NCI-H2081 (cell line): ENCODE measurements at regions not wholly inside any gene's neighbourhood (a gene's known extent, or its start where the extent isn't known, plus 50 kb on each side); places are given as distances from the start of the nearest gene placed in this dataset.

ENCODE experiments used
- DNase-seq, 2 experiments: peaks; one replicate each; lab custom pipeline; 2025; lab: John Stamatoyannopoulos, UW

GRCh38 chr5:124421584-124421983 is 324.9 kb downstream of the ZNF608 start:
- no peak for DNase-seq

DNA sequence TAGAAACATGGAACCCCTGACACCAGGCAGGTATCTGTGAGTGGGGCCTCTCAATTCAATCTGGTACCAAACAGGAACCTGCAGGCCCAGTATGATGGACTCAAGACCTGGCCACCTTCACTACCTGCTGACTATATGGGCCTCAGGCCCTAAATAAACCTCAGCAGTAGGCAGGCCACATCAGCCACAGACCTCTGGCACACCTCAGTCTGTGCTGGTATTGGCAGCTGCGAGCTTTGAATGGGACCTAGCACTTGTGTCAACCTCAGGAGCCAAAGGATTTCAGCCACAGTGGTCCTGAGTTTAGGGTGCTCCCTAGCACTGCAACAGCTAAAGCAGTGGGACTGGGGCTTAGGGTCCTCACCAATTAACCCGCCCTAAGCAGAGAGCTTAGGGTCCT is 325.5 kb downstream of the ZNF608 start:
- DNase-seq, result no peak

- no peak for DNase-seq
Measured at GRCh38 chr5:124419531-124419930, 326.9 kb downstream of the ZNF608 start.

DNA sequence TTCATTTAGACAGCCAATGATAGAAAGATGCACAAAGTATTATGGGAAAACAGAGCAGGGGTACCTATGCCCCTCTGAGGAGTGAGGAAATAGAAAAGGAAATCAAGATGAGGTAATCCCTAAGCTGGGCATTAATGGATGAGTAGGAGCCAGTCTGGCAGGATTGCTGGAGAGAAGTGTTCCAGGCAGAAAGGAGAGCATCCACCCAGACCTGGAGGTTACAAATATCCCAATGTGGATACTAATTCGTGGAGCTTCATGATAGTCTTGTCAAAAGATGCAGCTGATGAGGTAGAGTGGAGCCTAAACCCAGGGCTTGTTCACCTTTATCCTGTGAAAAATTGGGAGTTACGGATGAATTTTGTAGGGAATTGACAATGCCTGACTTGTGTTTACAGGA is 328.0 kb downstream of the ZNF608 start:
- no peak for DNase-seq

DNA sequence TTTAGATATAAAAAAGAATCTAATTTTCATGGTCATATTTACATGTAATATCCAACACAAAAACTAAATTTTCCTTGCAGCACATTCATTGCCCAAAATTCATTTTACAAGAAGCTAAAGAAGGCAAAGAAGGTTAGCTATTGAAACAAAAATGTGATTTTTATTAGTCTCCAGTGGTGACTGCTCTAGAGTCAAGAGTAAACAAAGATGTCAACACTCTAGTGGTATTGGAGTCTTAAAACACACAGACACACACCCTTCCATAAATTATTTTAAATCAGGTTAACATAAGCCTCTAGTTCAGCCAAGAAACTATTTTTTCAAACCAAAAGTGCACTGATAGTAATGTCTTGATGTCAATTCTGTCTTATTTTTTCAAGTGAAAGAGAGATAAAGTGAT is 329.2 kb downstream of the ZNF608 start:
- DNase-seq, result no peak

DNA sequence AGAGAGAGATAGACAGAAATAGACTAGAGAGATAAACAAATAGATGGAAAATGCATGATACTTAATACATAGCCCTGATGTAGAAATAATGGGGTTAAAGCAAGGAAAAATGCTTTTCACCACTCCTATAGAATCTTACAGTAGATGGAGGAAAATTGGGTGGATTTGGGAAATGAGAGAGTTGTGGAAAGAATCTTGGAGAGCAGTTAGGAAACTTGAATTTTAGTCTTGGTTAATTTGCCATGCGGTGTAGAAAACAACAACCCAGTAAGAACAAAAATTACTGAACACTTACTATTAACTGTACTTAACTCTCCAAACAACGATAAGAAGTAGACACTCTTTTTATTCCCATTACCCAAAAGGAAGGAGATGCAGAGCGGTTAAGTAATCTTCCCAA is 329.8 kb downstream of the ZNF608 start:
- DNase-seq, result no peak

- DNase-seq, result no peak
Measured at GRCh38 chr5:124414973-124415372, 331.5 kb downstream of the ZNF608 start.

GRCh38 chr5:124410539-124411488 is 335.6 kb downstream of the ZNF608 start:
- peak in 1 of 2 experiments; percentile 19 for DNase-seq

DNA sequence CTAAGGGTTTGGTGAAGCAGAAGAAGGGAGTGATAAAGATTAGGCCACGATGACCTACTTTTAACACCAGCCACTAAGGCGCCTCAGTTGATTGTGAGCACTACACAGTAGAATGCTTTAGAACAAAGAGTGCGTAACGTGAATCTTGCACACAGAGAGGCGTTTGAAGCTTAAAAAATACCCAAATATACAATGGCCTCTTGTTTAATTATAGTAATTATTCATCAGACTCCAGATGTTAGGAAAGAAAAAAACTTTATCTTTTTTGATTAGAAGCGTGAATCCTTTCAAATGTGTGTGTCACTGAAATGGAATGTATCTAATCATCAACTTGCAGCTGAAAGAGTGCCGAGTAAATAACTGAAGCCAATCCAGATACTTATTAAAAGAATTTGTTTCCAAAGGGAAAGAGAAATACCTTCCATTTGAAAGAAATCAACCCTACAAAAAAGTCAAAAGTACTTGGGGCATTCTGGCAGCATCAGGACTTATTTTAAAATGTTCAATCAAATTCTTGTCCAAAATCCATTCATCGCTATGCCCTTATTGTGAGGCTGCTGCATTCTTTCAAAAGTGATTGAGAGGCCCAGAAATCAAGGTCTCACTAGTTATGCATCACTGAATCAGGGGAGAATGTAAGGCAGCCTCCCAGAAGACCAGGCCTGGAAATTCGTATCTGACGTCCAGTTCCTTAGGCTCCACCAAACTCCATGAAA is 337.5 kb downstream of the ZNF608 start:
- no peak for DNase-seq

GRCh38 chr5:124404796-124405195 is 341.6 kb downstream of the ZNF608 start:
- DNase-seq, result no peak

DNA sequence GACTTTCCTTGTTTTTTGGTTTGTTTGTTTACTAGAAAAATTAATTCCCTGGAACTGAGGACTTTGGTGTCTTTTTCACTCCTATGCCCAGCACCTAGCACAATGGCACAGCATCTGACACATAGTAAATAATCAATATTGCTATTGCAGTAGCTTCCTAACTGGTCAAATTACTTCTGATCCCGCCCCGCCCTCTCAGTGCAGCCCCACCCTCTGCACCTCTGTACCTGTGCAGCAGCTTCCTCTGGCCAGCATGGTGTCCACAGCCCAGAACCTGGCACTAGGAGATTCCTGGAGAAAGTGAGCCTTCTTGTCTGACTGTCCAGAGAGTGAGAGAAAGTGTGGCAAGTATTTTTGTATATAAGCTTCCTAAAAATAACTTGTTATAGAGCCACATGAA is 343.2 kb downstream of the ZNF608 start:
- DNase-seq, result no peak

DNA sequence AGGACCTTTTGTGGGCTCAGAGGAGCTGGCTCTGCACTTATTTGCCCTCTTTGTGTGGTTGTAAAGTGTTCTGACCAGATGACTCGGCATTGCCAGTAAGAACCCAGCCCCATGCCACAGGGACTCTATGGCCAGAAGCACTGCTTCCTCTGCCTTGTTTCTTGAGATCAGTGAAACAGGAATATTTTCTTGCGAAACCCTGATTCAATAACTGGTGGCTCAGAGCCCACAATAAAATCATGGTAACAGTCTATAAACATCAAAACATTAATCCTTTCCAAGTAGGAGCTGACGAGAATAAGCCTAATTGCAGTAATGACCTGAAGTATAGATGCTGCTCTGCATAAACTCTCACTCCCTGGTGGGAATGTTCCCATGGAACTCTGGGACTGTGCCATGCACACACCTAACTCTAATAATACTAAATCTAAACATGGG is 344.3 kb downstream of the ZNF608 start:
- DNase-seq, result peak in 1 of 2 experiments; percentile 40

DNA sequence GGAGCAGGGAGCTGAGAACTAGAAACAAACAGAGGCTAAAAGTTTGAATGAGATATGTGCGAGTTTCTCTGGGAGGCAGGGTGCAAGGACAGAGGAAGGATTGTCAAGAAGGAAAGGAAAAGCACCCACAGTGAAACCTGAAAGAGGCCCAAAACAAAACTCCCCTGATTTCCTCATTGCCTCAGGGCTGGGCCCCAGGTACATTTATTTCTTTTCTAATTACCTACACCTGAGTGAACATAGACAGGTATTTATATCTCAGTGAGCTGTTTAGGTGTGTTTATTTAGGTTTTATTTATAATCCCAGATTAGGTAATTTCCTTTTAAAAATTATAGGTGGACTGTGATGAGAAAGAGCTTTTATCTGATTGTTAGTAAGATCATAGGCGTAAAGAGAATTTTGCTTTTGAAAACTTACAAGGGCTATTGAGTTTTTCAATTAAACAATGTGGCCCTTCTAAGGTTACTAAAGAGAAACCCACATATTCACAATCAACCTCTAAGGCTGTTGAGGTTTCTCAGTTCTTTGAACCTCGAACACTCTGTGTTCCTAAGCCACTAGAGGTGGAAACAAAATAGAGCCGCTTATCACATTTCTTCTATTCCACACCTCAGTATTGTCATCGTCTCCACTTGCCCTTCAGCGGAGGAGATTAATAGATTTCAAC is 344.8 kb downstream of the ZNF608 start:
- peak; percentile 42 to 58 for DNase-seq

GRCh38 chr5:124399426-124399961 is 346.9 kb downstream of the ZNF608 start:
- no peak for DNase-seq

DNA sequence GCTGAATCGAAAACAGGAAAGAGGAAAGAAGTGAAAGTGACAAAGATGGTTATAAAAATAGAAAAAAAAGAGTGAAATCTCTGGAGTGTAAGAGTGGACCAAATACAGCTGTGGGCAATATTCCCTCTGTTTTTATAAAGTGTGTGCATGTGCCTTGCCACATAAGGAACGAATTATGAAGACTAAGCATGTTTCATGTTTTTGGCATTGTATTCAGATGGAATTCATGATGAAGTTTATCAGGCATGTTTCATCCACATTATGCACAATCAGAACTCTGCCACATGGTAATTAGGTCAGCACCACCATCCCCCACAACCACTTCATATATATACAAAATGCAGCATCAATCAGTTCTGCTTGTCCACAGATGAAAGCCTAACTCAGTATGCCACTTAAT is 348.0 kb downstream of the ZNF608 start:
- DNase-seq, result no peak

- DNase-seq, result no peak
Measured at GRCh38 chr5:124397317-124397716, 349.1 kb downstream of the ZNF608 start.

- DNase-seq, result no peak
Measured at GRCh38 chr5:124395926-124396325, 350.5 kb downstream of the ZNF608 start.

DNA sequence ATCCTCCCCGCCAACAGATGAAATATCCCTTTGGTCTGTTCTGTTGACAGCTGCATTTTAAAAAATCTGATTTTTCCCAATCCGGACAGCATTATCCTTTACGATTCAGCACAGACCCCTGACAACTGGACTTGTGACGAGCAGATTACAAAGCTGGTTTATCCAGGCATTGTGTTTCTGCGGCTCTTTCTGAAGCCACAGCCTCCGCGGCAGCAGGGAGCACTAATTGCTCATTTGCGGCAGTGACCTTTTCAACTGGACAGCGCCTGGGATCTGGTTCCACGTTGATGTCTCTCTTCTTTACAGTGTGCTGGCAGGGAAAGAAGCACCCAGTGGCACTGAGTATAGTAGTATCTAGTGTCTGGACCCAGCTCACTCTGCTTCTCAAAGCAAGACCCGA is 351.2 kb downstream of the ZNF608 start:
- DNase-seq, result no peak

GRCh38 chr5:124394700-124395245 is 351.7 kb downstream of the ZNF608 start:
- no peak for DNase-seq

DNA sequence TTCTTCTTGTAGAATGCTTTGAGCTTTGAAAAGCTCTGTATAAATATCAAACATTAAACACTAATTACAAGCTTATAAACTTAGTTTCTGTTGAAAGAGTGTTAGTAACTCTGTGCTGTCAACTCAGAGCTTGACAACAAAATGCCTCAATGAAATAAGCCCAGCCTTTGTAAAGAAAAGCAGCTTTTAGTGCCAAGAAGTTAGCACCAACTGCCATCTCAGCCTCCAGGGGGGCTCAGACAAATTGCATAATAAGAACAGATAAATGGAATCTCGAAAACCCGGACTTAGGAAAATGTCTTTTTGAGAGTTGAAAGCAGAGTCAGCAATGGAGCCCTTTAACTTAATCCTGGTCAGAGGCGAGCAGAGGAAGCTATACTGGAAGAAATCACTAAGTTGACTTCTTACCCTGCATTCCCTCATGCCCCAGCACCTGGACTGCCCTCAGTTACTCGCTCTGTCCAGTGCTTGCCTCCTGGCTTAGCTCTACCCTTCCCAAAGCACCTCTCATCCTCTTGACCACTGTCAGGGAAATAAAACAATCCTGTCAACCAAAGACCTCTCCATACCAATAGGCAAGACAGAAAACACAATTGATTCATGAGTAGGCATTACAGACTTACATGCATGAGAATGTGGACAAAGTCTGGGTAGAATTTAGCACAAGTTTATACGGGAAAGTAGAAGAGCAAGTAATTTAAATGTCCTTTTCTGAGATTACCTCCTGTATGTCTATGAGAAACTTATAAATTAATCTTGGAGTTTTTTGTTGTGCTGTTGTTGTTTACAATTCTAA is 352.7 kb downstream of the ZNF608 start:
- no peak for DNase-seq

- DNase-seq, result no peak
Measured at GRCh38 chr5:124383693-124384092, 362.7 kb downstream of the ZNF608 start.
